Mucosa of gallbladder (tissue), 1 donor: ENCODE measurements at regions not wholly inside any gene's neighbourhood (a gene's known extent, or its start where the extent isn't known, plus 50 kb on each side); places are given as distances from the start of the nearest gene placed in this dataset.
"Not testable (repeated sequence)": the region's sequence is repeated elsewhere in the genome, so short reads cannot be mapped to it uniquely, and the experiment has no call there.

Experiments used
- DNase-seq: peaks from one replicate; pipeline ENCODE4 v3.0.0-alpha.2; 2020; ENCODE audit warnings: low spot score
- donor health status: DM: no; HTN: no; CAD: no.

DNA sequence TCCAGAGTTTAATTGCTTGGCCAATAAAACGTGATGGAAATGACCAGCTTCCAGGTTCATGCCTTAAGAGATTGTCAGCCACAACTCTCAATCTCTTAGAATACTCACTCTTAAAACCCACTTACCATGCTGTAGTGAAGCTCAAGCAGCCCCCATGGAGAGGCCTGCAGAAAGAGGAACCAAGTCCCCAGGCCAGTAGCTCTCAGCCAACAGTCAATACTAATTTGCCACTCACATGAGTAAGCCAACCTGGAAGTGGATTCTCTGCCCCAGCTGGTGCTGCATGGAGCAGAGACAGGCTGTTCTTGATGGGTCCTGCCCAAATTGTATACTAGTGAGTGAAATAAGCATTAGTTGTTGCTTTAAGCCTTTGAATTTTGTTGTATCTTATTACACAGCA is 155.9 kb downstream of the OXSM start:
- no peak for DNase-seq

DNA sequence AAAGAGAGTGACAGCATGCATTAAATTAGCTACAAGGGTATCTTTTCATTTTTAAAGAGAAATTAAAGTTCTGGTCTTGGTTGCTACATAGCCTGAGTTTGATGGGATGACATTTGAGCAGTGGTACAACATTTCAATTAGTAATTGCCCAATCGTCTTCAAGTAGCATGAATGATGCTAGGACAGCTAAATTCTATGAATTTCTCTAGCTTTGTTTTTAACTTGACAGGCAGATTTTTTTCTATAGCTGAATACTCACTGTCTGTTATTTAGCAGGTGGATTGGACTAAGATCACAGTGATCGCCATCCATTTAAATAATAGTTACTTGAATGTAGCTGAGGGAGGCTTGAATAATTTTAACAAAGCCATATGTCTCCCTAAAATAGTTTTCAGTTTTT is 162.2 kb downstream of the OXSM start:
- DNase-seq, result no peak

DNA sequence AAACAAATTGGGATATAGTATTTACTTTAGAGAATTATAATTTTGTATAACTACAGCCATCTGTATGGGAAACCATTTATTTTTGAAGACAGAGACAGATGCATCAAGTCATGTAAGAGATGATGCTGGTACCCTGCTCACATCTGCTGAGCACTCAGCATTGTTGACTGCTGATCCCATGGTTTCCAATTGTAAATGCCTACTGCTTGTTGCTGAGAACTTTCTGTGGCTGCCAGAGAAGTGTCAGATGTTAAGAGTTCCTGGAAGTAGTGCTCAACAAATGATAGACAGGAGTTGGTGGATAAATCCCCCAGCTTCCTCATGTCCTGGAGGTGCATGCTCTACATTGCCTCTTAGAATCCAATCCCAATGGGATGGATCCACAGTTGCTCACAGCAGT is 167.1 kb downstream of the OXSM start:
- no peak for DNase-seq

DNA sequence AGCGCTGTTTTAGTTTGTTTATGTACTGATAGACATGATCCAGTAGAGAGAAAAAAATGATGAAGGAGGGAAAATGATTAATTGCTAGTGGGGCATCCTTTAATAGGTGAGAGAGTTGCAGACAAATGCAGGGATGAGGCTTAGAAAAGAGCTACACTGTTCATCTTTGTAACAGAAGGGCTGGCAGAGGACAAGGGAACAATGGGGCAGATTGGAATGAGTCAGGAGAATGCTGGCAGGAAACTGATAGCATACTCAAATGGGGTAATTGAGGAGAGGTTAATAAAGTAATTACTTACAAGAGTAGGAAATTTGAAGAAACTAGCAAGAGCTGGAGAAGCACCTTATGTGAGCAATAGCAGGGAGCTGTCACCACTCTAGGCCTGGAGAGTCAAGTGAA is 170.9 kb downstream of the OXSM start:
- no peak for DNase-seq

DNA sequence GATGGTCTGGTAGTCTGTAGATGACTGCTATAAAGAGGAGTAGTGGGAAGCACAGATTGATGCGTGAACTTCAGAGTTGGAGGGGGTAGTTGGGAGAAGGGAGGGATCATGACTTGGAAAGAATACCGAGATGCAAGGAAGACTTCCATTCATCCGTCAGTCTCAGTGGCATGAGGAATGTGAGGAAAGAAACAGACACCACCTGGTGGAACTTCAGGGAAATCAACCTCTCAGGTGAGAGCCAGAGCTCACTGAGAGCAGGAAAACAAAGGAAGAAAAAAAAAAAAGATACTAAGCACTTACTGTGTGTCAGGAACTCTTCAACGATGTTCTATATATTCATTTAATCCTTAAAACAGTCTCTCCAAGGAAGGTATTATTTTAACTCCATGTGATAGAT is 172.4 kb downstream of the OXSM start:
- no peak for DNase-seq

DNA sequence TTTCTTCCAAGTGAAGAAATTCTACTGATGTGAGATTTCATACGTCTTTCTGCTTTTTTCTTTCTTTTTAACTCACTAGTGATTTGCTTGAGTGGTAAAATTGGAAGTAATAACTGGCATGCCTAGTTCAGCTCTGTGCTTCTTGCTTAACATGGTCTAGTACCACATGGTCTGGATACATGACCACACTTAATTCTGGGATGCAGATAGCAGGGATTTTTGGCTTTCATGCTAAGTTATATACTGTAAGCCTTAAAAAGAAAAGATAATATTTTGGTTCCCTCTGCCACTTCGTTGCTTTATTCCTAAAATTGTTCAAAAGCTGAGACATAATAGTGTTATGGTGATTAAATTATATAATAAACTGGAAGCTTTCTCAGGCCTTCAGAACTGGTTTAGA is 174.3 kb downstream of the OXSM start:
- DNase-seq, result no peak

DNA sequence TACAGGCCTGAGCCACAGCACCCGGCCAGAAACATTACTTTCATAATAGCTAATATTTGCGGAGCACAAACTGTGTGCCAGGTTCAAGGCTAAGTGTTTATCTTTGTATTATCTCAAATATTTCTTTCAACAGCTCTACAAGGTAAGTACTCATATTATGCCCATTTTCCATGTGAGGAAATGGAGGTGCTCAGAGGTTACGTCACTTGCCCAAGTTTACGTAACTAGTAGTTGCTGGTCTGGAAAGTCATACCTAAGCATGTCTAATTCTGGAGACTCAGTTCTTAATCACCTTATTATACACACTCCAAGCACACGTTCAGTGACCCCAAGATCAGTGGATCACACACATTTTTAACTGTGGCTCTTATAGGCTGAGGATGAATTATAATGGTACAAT is 177.5 kb downstream of the OXSM start:
- DNase-seq, result no peak

DNA sequence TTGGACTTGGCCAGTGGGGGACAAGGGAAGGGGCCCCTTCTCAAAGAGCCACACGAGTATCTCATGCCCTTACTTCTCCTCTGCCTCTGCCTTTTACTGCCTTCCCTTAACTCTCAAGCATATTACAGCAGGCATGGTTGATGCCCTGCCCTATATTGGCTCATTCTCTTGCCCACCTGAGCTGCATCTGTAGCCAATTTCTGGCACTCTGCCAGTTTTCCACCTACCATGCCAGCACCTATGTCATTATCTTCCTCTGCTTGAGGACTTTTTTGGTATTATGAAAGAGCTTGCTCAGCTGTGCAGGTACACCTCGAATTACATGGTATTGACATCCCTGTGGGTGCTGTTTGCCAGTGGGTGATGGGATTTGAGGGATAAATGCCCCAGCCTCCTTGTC is 181.8 kb downstream of the OXSM start:
- no peak for DNase-seq

DNA sequence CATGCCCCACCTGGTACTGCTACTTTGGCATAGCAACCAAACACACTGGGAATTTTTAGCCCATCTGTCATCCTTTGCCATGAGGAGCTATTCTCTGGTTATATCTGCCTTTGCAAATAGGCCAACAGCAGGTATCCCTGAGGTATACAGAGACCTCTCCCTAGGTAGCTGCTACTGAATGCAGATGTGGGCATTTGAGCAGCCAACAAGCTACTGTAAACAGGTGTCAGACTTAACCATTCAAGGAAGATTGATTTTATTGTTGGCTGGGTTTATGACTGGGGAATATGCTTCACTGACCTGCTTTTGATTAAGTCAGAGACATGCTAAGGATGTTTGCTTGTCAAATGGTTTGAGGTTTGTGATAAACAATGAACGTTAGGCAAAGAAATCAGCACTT is 183.2 kb downstream of the OXSM start:
- no peak for DNase-seq

DNA sequence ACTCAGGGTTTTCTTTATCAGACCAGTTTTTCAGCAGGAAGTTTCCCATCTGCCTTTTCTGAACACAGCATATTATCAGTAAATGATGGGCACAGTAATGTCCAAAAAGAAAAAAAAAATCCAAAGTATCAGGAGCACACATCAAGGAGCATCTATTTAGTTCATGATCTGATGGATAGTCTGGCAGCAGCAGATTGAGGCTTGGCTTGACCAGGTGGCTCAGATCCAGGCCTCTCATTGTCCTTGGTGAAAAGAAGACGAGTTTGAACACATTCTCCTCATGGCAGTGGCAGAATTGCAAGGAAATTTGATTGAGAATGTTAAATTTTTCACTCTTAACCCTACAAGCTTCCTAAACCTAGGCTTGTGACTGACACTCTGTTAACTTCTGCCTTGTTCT is 192.9 kb downstream of the OXSM start:
- DNase-seq, result no peak

DNA sequence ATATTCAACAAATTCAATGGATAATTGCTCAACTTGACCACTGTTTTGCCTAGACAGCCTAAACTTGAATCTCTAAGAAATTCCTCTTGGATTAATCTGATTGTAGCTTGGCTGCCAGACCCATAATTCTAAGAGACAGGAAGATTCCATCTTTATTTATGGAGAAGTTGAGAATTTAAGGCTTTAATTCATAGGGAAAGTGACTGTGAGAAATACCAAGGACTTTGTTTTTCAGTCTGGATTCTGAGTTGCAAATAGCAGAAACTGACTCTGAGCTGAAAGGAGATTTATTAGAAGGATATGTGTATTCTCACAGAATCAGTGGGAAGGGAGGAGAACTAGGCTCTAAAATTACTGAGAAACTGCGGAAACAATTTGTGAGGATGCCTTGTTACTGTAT is 195.7 kb downstream of the OXSM start:
- DNase-seq, result no peak

DNA sequence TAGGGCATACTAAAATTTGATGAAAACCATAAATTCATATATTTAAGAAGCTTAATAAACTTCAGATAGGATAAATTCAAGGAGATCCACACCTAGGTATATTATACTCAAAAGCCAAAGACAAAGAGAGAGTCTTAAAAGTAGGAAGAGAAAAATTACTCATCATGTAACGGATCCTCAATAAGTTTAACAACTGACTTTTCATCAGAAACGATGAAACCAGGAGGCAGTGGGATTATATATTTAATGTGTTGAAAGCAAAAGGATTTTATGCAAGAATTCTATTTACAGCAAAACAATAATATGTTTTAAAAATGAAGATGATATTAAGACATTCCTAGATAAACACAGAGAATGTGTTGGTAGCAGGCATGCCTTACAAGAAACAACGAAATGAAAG is 202.7 kb downstream of the OXSM start:
- DNase-seq, result no peak

DNA sequence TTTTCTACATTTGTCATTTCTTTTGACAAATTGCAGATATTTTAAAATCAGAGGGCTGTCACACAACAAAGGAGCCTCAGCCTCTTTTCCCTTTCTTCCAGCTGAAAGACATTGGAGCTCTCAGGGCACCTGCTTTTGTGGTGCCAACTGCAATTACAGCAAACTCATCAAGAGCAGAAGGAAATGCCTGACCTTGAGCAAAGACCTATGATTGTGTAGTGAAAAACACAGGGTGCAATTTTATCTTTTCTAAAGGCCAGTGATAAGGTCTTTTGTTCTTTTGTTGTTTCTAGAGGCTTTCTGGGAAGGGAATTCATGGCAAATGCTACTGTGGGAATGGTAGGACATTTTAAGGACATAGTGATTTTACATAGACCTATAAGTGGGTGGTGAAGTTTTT is 214.3 kb downstream of the OXSM start:
- DNase-seq, result no peak

DNA sequence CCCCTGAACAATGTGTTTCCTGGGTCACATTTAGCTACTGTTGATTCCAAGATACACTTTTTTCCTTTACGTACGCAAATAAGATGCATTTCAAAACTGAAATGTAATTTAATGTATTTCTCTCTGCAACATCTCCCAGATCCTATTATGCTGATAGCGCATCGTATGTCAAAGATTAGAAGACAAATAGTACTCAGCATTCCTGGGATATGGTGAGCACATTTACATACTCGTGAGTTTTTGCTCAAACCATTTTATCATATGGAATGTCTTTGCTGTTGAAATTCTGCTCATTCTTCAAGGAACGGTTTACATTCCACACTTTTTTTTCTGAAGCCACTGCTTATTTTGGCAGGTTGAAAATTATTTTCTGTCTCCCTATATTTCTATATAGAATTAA is 221.4 kb downstream of the OXSM start:
- no peak for DNase-seq

DNA sequence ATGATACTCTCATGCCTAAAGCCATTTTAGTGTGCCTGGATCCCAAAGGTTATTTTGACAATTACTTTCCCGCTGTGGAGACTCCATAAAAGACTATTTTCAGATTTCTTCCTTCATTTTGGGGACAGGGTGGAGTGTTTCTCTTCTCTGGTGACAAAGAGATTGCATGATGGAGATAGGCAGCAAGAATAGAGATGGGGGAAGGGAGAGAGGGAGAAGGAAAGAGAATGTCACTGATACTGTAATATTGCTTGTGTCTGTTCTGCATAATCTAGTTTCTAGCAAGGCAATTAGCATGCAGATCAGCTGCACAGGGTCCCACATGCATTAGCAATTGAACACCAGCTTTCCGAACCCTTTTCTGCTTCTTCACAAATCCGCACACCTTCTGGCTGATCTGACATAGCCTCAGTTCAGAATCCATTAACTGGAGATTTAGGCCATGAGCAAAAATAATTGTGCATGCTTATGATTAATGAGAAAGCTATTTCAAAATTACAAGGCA is 222.4 kb downstream of the OXSM start:
- DNase-seq, result no peak

DNA sequence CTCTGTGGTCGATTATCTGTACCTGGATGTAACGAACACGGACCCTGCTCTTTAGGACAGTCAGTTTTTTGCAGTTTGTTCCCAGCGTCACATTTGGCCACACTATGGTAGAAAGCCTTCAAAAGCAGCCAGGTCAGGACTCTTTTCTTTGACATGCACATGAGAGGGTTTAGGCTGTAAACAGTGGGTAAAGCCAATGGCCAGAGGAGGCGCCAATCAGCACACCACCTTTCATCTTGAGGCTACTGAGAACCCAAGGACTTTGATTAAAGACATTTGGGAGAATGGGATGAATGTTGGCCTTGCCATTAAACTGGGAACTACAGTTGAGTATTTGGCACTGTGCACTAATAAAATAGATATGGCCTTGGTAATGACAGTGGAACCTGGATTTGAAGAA is 225.9 kb downstream of the OXSM start:
- no peak for DNase-seq

DNA sequence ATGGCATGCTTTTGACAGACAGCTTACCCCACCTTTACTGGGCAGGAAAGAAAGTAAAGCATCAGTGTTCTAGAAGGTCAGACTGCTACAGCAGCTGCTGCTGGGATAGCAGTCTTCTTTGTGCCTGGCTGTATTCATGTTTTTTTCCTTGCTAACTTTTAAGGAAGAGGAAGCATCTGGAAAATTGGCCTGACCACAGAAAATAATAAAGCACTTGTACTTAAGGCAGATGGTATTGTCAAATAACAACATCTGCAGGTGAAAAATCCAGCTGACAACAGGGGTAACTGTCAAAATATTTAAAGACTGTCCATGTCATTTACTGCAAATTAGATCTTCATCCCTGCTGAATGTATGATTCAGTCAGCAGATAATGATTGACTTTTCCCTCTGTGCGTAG is 229.0 kb downstream of the OXSM start:
- DNase-seq, result no peak

DNA sequence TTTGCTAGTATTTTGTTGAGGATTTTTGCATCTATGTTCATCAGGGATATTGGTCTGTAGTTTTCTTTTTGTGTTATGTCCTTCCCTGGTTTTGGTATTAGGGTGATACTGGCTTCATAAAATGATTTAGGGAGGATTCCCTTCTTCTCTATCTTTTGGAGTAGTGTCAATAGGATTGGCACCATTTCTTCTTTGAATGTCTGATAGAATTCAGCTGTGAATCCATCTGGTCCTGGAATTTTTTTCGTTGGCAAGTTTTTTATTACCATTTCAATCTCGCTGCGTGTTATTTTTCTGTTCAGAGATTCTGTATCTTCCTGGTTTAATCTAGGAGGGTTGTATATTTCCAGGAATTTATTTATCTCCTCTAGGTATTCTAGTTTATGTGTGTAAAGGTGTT is 234.3 kb downstream of the OXSM start:
- DNase-seq, result not testable (repeated sequence)

DNA sequence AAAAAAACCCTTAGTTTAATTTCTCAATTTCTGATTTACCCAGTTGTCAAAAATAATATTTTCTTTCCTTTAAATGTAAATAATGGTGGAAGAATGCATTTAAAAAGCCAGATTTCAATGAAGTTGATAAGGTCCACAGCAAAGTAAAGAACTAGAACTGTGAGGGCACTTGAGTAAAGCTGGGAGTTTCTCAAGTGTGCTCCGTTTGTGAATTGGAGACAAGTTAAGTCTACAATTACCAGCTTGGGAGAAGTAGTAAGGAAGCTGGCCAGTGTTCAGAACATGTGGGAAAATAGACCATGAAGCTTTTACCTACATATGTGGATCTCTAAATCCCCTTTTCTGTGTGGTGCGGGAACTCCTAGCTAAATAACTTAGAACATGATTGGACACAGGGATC is 239.4 kb downstream of the OXSM start:
- no peak for DNase-seq

DNA sequence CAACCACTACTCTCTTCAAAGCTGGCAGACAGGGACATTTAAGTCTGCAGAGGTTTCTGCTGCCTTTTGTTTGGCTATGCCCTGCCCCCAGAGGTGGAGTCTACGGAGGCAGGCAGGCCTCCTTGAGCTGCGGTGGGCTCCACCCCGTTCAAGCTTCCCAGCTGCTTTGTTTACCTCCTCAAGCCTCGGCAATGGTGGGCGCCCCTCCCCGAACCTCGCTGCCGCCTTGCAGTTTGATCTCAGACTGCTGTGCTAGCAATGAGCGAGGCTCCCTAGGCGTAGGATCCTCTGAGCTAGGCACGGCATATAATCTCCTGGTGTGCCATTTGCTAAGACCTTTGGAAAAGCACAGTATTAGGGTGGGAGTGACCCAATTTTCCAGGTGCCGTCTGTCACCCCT is 252.2 kb downstream of the OXSM start:
- not testable (repeated sequence) for DNase-seq

DNA sequence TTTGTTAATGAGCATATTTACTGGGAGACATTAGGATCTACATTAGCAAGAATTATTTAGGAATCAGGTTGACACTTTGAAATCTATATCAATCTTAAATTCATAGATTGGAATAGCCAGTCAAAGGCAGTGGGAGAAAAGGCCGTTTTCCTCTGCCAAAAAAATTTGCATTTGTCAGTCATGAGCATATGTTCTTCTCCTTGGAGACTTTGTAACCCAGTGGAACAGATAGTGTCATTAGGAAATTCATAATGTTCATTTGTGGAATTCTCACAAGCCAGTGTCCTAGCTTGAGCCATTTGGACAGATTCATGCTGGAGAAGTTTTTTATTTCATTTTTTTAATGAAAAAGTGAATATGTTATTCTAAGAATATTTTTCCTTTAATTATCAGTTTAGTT is 260.1 kb downstream of the OXSM start:
- no peak for DNase-seq

DNA sequence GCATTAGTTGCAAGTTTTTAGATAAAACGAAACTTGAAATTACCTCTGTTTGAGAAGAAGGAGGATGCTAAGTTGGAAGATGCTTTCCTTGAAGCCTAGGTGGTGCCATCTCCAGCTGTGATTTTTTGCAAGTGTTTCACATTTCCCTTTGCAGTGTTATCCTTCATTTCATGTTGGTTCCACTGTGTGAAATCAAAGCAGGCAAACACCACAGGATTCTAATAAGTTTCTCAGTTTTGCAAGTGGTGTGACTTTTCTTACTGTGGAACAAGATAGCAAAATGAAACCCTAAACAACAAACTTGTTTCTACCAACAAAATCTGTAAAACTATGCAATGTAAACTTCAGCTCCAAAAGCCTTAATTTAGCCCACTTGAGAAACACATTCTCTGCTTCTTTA is 260.9 kb downstream of the OXSM start:
- DNase-seq, result no peak

DNA sequence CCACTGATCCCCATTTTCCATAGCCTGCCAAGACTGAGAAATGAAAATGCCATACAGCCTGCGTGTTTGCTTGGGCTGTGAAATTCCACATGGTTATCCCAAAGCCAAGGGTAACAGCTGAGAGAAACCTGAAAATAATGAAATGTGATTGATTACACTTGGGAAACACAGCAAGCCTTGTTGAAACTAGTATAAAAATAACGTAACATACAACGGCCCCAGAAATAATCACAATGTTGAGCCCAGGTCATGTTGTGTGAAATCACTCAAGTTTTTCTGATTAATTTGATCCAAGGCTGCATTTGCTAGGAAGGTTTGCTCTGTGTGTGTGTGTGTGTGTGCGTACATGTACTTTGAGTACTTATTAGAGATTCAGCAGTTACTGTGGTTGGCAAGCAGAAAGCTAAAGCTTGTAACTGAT is 269.0 kb downstream of the OXSM start:
- DNase-seq, result no peak

DNA sequence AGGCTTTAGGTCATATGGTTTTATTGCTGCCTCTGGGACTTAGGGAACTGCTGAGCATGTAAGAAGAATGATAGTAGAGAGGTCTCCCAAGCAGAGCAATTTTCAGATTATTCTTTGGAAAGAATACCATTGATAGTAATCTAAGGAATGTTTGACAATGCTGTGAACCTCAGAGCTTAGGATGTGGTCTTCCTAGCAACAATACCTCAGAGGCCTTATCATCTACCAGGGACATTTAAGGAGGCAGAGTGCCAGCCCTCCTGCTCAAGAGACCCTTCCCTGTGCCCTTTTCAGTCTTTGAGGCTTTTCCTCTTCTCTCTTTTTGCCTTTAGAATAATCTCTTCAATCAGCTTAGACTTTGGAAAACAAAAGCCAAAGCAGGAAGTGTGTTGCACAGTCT is 272.1 kb downstream of the OXSM start:
- no peak for DNase-seq

DNA sequence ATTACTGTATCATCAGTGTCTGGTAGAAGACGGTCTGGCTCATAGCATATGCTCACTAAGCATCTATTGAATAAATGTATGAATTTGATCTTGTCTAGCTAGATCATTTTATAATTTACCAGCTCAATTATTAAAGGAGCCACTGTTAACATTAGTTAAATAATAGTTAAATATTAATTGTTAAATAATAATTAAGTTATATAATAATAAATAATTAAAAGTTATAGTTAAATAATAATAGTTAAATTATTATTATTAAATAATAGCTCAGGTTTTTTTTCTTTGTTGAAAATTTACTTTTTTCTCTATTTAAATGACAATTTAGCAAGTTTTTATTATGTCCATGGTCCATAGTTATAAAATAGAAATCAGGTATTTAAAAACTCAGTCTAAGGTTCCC is 274.4 kb downstream of the OXSM start:
- DNase-seq, result no peak
